ENCODE measurements at regions not wholly inside any gene's neighbourhood (a gene's known extent, or its start where the extent isn't known, plus 50 kb on each side); places are given as distances from the start of the nearest gene placed in this dataset.

- no peak for DNase-seq (ENCODE audit: low spot score in 2 of 2)
- in situ Hi-C loops (cut with MboI; ENCODE audit: low sequenced_read_pairs) = no loop called here
Observed at GRCh38 chr17:62189377-62189776, 124.3 kb upstream of the MED13 start.

GRCh38 chr17:62188713-62189112 lies 123.6 kb upstream of the MED13 start:
- Histone ChIP-seq H3K4me3 (no peak overlapping the region), H3K27me3 (ENCODE audit: low read depth) (no peaks in the 10 kb centered on the region), H3K36me3 (replicated peaks) (no peaks in the 10 kb centered on the region), H3K9me3 (no peaks in the 10 kb centered on the region), H3K4me1 (peaks cover 20% of the 10 kb centered on the region)
- peak; percentile 79 to 87 for DNase-seq (ENCODE audit: low spot score in 2 of 2)
- in situ Hi-C loops (cut with MboI; ENCODE audit: low sequenced_read_pairs) = no loop called here

More at GRCh38 chr17:62189377-62189776, 124.3 kb upstream of the MED13 start:
- Histone ChIP-seq H3K9me3 (no peaks in the 10 kb centered on the region), H3K4me3 (no peak overlapping the region), H3K27me3 (ENCODE audit: low read depth) (no peaks in the 10 kb centered on the region), H3K36me3 (replicated peaks) (no peaks in the 10 kb centered on the region), H3K4me1 (peaks cover 20% of the 10 kb centered on the region)

GRCh38 chr17:62187681-62188080 lies 122.6 kb upstream of the MED13 start:
- in situ Hi-C loops (cut with MboI; ENCODE audit: low sequenced_read_pairs) = no loop called here
- Histone ChIP-seq H3K4me3 (no peak overlapping the region), H3K9me3 (no peaks in the 10 kb centered on the region), H3K4me1 (peaks cover 20% of the 10 kb centered on the region), H3K27me3 (ENCODE audit: low read depth) (no peaks in the 10 kb centered on the region), H3K36me3 (replicated peaks) (no peaks in the 10 kb centered on the region)
- no peak for DNase-seq (ENCODE audit: low spot score in 2 of 2)

GRCh38 chr17:62186841-62187240 lies 121.8 kb upstream of the MED13 start:
- H3K9me3 ChIP-seq = no peaks in the 10 kb centered on the region
- no peak for DNase-seq (ENCODE audit: low spot score in 2 of 2)
- no peak overlapping the region for H3K4me3 ChIP-seq
- in situ Hi-C loops (cut with MboI; ENCODE audit: low sequenced_read_pairs) = no loop called here
- no peaks in the 10 kb centered on the region for H3K36me3 ChIP-seq (replicated peaks)
- H3K4me1 ChIP-seq = peaks cover 18% of the 10 kb centered on the region
- no peaks in the 10 kb centered on the region for H3K27me3 ChIP-seq (ENCODE audit: low read depth)

- no peak for DNase-seq (ENCODE audit: low spot score in 2 of 2)
- Histone ChIP-seq H3K4me1 (no peaks in the 10 kb centered on the region), H3K36me3 (replicated peaks) (no peaks in the 10 kb centered on the region), H3K4me3 (no peak overlapping the region), H3K27me3 (ENCODE audit: low read depth) (no peaks in the 10 kb centered on the region), H3K9me3 (no peaks in the 10 kb centered on the region)
- in situ Hi-C loops (cut with MboI; ENCODE audit: low sequenced_read_pairs) = no loop called here
Observed at GRCh38 chr17:62180772-62181171, 115.7 kb upstream of the MED13 start.

GRCh38 chr17:62179525-62180161 lies 114.6 kb upstream of the MED13 start:
- H3K4me3 ChIP-seq = no peak overlapping the region
- no peaks in the 10 kb centered on the region for H3K27me3 ChIP-seq (ENCODE audit: low read depth)
- H3K36me3 ChIP-seq (replicated peaks) = no peaks in the 10 kb centered on the region
- H3K9me3 ChIP-seq = no peaks in the 10 kb centered on the region
- no peaks in the 10 kb centered on the region for H3K4me1 ChIP-seq
- DNase-seq (ENCODE audit: low spot score in 2 of 2) = no peak
- in situ Hi-C loops (cut with MboI; ENCODE audit: low sequenced_read_pairs) = no loop called here

- Histone ChIP-seq H3K9me3 (no peaks in the 10 kb centered on the region), H3K4me1 (no peaks in the 10 kb centered on the region), H3K4me3 (no peak overlapping the region), H3K36me3 (replicated peaks) (no peaks in the 10 kb centered on the region), H3K27me3 (ENCODE audit: low read depth) (no peaks in the 10 kb centered on the region)
- no peak for DNase-seq (ENCODE audit: low spot score in 2 of 2)
- in situ Hi-C loops (cut with MboI; ENCODE audit: low sequenced_read_pairs) = no loop called here
Observed at GRCh38 chr17:62178579-62178978, 113.5 kb upstream of the MED13 start.

- no peaks in the 10 kb centered on the region for H3K27me3 ChIP-seq (ENCODE audit: low read depth)
- H3K9me3 ChIP-seq = no peaks in the 10 kb centered on the region
- in situ Hi-C loops (cut with MboI; ENCODE audit: low sequenced_read_pairs) = no loop called here
- H3K4me1 ChIP-seq = no peaks in the 10 kb centered on the region
- no peak overlapping the region for H3K4me3 ChIP-seq
- no peak for DNase-seq (ENCODE audit: low spot score in 2 of 2)
- no peaks in the 10 kb centered on the region for H3K36me3 ChIP-seq (replicated peaks)
Observed at GRCh38 chr17:62172492-62173291, 107.6 kb upstream of the MED13 start.

- Histone ChIP-seq H3K4me3 (no peak overlapping the region), H3K27me3 (ENCODE audit: low read depth) (no peaks in the 10 kb centered on the region), H3K4me1 (no peaks in the 10 kb centered on the region), H3K36me3 (replicated peaks) (no peaks in the 10 kb centered on the region), H3K9me3 (no peaks in the 10 kb centered on the region)
- no peak for DNase-seq (ENCODE audit: low spot score in 2 of 2)
- in situ Hi-C loops (cut with MboI; ENCODE audit: low sequenced_read_pairs) = no loop called here
Observed at GRCh38 chr17:62167076-62167475, 102.0 kb upstream of the MED13 start.

GRCh38 chr17:62164747-62165722 lies 100.0 kb upstream of the MED13 start:
- Histone ChIP-seq H3K4me1 (no peaks in the 10 kb centered on the region), H3K36me3 (replicated peaks) (no peaks in the 10 kb centered on the region), H3K9me3 (no peaks in the 10 kb centered on the region), H3K4me3 (no peak overlapping the region), H3K27me3 (ENCODE audit: low read depth) (no peaks in the 10 kb centered on the region)
- no peak for DNase-seq (ENCODE audit: low spot score in 2 of 2)
- in situ Hi-C loops (cut with MboI; ENCODE audit: low sequenced_read_pairs) = no loop called here

- Histone ChIP-seq H3K27me3 (ENCODE audit: low read depth) (no peaks in the 10 kb centered on the region), H3K36me3 (replicated peaks) (no peaks in the 10 kb centered on the region), H3K9me3 (no peaks in the 10 kb centered on the region), H3K4me3 (no peak overlapping the region), H3K4me1 (no peaks in the 10 kb centered on the region)
- in situ Hi-C loops (cut with MboI; ENCODE audit: low sequenced_read_pairs) = no loop called here
- no peak for DNase-seq (ENCODE audit: low spot score in 2 of 2)
Observed at GRCh38 chr17:62163847-62164246, 98.8 kb upstream of the MED13 start.

- Histone ChIP-seq H3K36me3 (replicated peaks) (no peaks in the 10 kb centered on the region), H3K4me3 (no peak overlapping the region), H3K27me3 (ENCODE audit: low read depth) (no peaks in the 10 kb centered on the region), H3K9me3 (no peaks in the 10 kb centered on the region), H3K4me1 (no peaks in the 10 kb centered on the region)
- in situ Hi-C loops (cut with MboI; ENCODE audit: low sequenced_read_pairs) = no loop called here
- no peak for DNase-seq (ENCODE audit: low spot score in 2 of 2)
Observed at GRCh38 chr17:62162898-62163297, 97.8 kb upstream of the MED13 start.

- Histone ChIP-seq H3K27me3 (ENCODE audit: low read depth) (no peaks in the 10 kb centered on the region), H3K4me1 (no peaks in the 10 kb centered on the region), H3K4me3 (no peak overlapping the region), H3K36me3 (replicated peaks) (no peaks in the 10 kb centered on the region), H3K9me3 (no peaks in the 10 kb centered on the region)
- in situ Hi-C loops (cut with MboI; ENCODE audit: low sequenced_read_pairs) = no loop called here
- DNase-seq (ENCODE audit: low spot score in 2 of 2) = no peak
Observed at GRCh38 chr17:62161405-62162148, 96.5 kb upstream of the MED13 start.

All from HAP-1 (cell line).